ENCODE measurements at regions not wholly inside any gene's neighbourhood (a gene's known extent, or its start where the extent isn't known, plus 50 kb on each side); places are given as distances from the start of the nearest gene placed in this dataset.

- H3K9me2 ChIP-seq (replicated peaks; ENCODE audit: insufficient read depth, low read length) = no peaks in the 10 kb centered on the region
- H3F3A ChIP-seq (ENCODE audit: insufficient read depth) = no peaks in the 10 kb centered on the region
- H3K79me2 ChIP-seq (ENCODE audit: insufficient read depth, low read length) = no peaks in the 10 kb centered on the region
- no peak overlapping the region for H3K4me2 ChIP-seq (ENCODE audit: low read depth, low read length, poor library complexity, severe bottlenecking)
- no peaks in the 10 kb centered on the region for H3K9me3 ChIP-seq (ENCODE audit: insufficient read depth, low read length)
- no peak overlapping the region for H2AFZ ChIP-seq (ENCODE audit: low read depth, low read length, severe bottlenecking)
- no peak overlapping the region for H3K27ac ChIP-seq (ENCODE audit: low read depth, low read length)
- no peaks in the 10 kb centered on the region for H4K20me1 ChIP-seq (ENCODE audit: low read depth, low read length)
- no peak overlapping the region for H3K9ac ChIP-seq (ENCODE audit: low read length)
- H3K27me3 ChIP-seq (ENCODE audit: low read length) = no peaks in the 10 kb centered on the region
- no peaks in the 10 kb centered on the region for H3K36me3 ChIP-seq (ENCODE audit: low read length)
- TF ChIP-seq, protein P1, sequence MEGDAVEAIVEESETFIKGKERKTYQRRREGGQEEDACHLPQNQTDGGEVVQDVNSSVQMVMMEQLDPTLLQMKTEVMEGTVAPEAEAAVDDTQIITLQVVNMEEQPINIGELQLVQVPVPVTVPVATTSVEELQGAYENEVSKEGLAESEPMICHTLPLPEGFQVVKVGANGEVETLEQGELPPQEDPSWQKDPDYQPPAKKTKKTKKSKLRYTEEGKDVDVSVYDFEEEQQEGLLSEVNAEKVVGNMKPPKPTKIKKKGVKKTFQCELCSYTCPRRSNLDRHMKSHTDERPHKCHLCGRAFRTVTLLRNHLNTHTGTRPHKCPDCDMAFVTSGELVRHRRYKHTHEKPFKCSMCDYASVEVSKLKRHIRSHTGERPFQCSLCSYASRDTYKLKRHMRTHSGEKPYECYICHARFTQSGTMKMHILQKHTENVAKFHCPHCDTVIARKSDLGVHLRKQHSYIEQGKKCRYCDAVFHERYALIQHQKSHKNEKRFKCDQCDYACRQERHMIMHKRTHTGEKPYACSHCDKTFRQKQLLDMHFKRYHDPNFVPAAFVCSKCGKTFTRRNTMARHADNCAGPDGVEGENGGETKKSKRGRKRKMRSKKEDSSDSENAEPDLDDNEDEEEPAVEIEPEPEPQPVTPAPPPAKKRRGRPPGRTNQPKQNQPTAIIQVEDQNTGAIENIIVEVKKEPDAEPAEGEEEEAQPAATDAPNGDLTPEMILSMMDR (IDR thresholded peaks at IDR 0.05; ENCODE audit: insufficient read depth, low read length, poor library complexity, severe bottlenecking) = no peak
- no peak for TF ChIP-seq EZH2phosphoT487 (conservative IDR thresholded peaks at IDR 0.05; ENCODE audit: low read length)
- H3K4me3 ChIP-seq (ENCODE audit: insufficient read depth, low read length, poor library complexity, severe bottlenecking) = no peak overlapping the region
Measured at GRCh38 chr11:104322696-104323095, 158.7 kb upstream of the PDGFD start.

- H3K27me3 ChIP-seq (ENCODE audit: low read length) = no peaks in the 10 kb centered on the region
- H3K9me2 ChIP-seq (replicated peaks; ENCODE audit: insufficient read depth, low read length) = no peaks in the 10 kb centered on the region
- H3K4me2 ChIP-seq (ENCODE audit: low read depth, low read length, poor library complexity, severe bottlenecking) = no peak overlapping the region
- no peak overlapping the region for H3K9ac ChIP-seq (ENCODE audit: low read length)
- no peaks in the 10 kb centered on the region for H3F3A ChIP-seq (ENCODE audit: insufficient read depth)
- no peak overlapping the region for H3K4me3 ChIP-seq (ENCODE audit: insufficient read depth, low read length, poor library complexity, severe bottlenecking)
- H3K27ac ChIP-seq (ENCODE audit: low read depth, low read length) = no peak overlapping the region
- H2AFZ ChIP-seq (ENCODE audit: low read depth, low read length, severe bottlenecking) = no peak overlapping the region
- H3K36me3 ChIP-seq (ENCODE audit: low read length) = no peaks in the 10 kb centered on the region
- no peaks in the 10 kb centered on the region for H4K20me1 ChIP-seq (ENCODE audit: low read depth, low read length)
- no peaks in the 10 kb centered on the region for H3K9me3 ChIP-seq (ENCODE audit: insufficient read depth, low read length)
- TF ChIP-seq, protein P1 (IDR thresholded peaks at IDR 0.05; ENCODE audit: insufficient read depth, low read length, poor library complexity, severe bottlenecking) = no peak
- no peak for TF ChIP-seq EZH2phosphoT487 (conservative IDR thresholded peaks at IDR 0.05; ENCODE audit: low read length)
- H3K79me2 ChIP-seq (ENCODE audit: insufficient read depth, low read length) = no peaks in the 10 kb centered on the region
Measured at GRCh38 chr11:104320956-104321355, 157.0 kb upstream of the PDGFD start.

DNA sequence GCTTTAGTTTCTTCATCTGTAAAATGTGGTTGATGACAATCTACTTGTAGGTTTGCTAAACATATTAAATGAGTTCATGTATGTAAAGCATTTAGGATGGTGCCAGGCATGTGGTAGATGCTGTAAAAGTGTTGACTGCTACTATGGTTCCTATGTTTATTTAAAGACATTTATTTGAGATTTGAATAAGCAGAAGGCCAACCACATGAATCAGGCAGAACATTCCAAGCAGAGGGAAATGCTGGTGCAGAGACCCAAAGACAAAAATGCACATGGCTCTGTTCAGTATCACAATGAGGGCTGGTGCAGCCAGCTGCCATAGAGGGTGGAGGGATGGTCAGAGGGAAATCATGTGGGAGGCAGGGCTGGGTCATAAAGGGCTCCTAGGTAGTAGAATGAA, 156.2 kb upstream of the PDGFD start:
- Histone ChIP-seq H3K27me3 (ENCODE audit: low read length) (no peaks in the 10 kb centered on the region), H2AFZ (ENCODE audit: low read depth, low read length, severe bottlenecking) (no peak overlapping the region), H4K20me1 (ENCODE audit: low read depth, low read length) (no peaks in the 10 kb centered on the region), H3F3A (ENCODE audit: insufficient read depth) (no peaks in the 10 kb centered on the region), H3K4me3 (ENCODE audit: insufficient read depth, low read length, poor library complexity, severe bottlenecking) (no peak overlapping the region), H3K9ac (ENCODE audit: low read length) (no peak overlapping the region), H3K79me2 (ENCODE audit: insufficient read depth, low read length) (no peaks in the 10 kb centered on the region), H3K9me2 (replicated peaks; ENCODE audit: insufficient read depth, low read length) (no peaks in the 10 kb centered on the region), H3K9me3 (ENCODE audit: insufficient read depth, low read length) (no peaks in the 10 kb centered on the region), H3K27ac (ENCODE audit: low read depth, low read length) (no peak overlapping the region), H3K36me3 (ENCODE audit: low read length) (no peaks in the 10 kb centered on the region), H3K4me2 (ENCODE audit: low read depth, low read length, poor library complexity, severe bottlenecking) (no peak overlapping the region)
- TF ChIP-seq, protein P1 (IDR thresholded peaks at IDR 0.05; ENCODE audit: insufficient read depth, low read length, poor library complexity, severe bottlenecking) = no peak
- no peak for TF ChIP-seq EZH2phosphoT487 (conservative IDR thresholded peaks at IDR 0.05; ENCODE audit: low read length)

Data from SU-DHL-6 (cell line).